Right atrium auricular region (tissue), 2 donors: ENCODE measurements at regions not wholly inside any gene's neighbourhood (a gene's known extent, or its start where the extent isn't known, plus 50 kb on each side); places are given as distances from the start of the nearest gene placed in this dataset.
A peak's percentile ranks its signal among the peaks of the same experiment; 100 is the strongest.

ENCODE experiments used
- DNase-seq: peaks from one replicate; pipeline ENCODE4 v3.0.0-alpha.2; 2019; ENCODE audit warnings: low spot score
- H3K27ac ChIP-seq, 2 donors: fragments of 200-600 bp; sonication (generic); 1 replicate in 1 of 2; 2 replicates in 1 of 2; pipeline ENCODE4 v1.5.1; 2016 to 2019
- H3K27me3 ChIP-seq, 2 donors: fragments of 200-600 bp; sonication (generic); one replicate each; pipeline versions ENCODE4 v1.5.1 to v1.6.0; 2017 to 2019
- H3K36me3 ChIP-seq: fragments of 200-600 bp; sonication (generic); one replicate; pipeline ENCODE4 v1.5.1; 2016
- H3K4me1 ChIP-seq, 2 donors: fragments of 200-600 bp; sonication (generic); one replicate each; pipeline versions ENCODE4 v1.5.1 to v1.6.0; 2017 to 2019
- H3K4me3 ChIP-seq, 2 donors: fragments of 200-600 bp; sonication (generic); 1 replicate in 1 of 2; 2 replicates in 1 of 2; pipeline ENCODE4 v1.5.1; 2017 to 2019; ENCODE audit warnings: mild to moderate bottlenecking in 1 of 2, moderate library complexity in 1 of 2
- H3K9me3 ChIP-seq, 2 donors: fragments of 200-600 bp; sonication (generic); one replicate each; pipeline ENCODE4 v1.5.1; 2019
- CTCF ChIP-seq, 2 donors: fragments of 200-600 bp; sonication (generic); IDR thresholded peaks; one replicate each; pipeline ENCODE4 v1.5.1; 2019; ENCODE audit warnings: antibody characterized with exemption in 2 of 2

DNA sequence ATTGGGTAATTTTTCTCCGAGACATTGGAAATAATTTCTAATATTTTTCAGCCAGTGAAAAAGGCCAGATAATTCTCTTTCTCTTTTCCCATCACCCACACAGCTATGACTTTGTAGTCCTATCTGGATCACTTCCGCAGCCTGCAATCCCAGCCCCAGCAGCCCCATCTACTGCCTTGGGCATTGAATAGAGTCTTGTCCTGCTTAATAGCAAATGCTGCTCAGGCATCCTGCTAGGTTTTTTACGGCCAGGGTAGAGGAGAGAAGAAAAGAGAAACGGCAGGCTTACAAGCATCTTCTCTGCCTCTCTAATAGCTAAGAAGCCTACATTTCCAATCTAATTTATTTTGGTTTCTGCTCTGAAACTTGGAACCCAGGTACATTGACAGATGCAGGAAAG lies 154.3 kb upstream of the B3GAT1 start:
- no peak for TF ChIP-seq CTCF (IDR thresholded peaks at IDR 0.05)
- Histone ChIP-seq H3K9me3 (no peaks in the 10 kb centered on the region), H3K4me1 (no peaks in the 10 kb centered on the region), H3K27me3 (no peaks in the 10 kb centered on the region), H3K4me3 (no peak overlapping the region), H3K36me3 (no peaks in the 10 kb centered on the region), H3K27ac (no peak overlapping the region)
- DNase-seq: peak; percentile 18

DNA sequence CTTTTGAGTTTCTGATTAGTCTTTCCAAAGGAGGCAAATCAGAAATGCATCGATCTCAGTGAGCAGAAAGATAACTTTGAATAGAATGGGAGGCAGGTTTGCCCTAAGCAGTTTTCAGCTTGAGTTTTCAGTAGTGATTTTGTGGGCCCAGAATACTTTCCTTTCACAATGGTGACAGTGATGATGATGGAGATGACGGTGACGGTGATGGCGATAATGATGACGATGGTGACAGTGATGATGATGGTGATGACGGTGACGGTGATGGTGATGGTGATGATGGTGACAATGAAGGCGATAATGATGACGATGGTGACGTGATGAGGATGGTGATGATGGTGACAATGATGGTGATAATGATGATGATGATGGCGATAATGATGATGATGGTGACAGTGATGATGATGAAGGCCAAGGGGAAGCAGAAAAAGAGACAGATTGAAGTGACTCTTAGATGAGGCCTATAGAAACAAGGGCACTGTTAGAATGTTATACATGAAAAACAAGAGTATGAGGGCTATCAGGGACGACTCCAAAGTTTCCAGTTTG lies 153.4 kb upstream of the B3GAT1 start:
- H3K9me3 ChIP-seq: no peaks in the 10 kb centered on the region
- TF ChIP-seq CTCF (IDR thresholded peaks at IDR 0.05): no peak
- no peaks in the 10 kb centered on the region for H3K4me1 ChIP-seq
- H3K27ac ChIP-seq: no peak overlapping the region
- H3K27me3 ChIP-seq: no peaks in the 10 kb centered on the region
- no peak overlapping the region for H3K4me3 ChIP-seq
- H3K36me3 ChIP-seq: no peaks in the 10 kb centered on the region
- no peak for DNase-seq

DNA sequence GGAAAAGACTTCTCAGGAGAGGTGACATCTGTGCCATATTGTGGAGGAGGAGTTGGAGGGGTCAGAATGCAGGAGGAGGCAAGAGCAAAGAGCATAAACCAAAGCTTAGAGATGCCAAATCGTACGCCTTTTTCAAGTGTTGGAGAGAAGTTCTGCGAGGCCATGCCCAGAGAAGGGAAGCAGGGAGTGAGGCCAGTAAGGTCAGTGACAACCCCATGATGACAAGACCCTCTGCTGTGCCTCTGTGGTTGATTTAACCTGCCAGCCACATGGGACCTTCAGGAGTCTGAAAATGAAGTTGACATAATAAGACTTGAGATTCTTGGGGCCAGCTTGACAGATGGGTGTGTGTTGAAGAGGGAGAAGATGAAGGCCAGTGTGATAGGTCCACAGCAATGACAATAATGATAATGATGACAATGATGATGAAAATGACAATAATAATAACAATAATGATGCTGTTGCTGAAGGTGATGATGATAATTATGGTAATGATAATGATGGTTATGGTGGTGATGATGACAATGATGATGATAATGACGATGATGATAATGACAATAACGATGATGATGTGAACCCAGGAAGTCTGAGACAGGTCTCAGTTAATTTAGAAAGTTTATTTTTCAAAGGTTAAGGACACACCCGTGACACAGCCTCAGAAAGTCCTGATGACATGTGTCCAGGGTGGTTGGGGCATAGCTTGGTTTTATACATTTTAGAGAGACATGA lies 152.6 kb upstream of the B3GAT1 start:
- no peaks in the 10 kb centered on the region for H3K27me3 ChIP-seq
- no peak for TF ChIP-seq CTCF (IDR thresholded peaks at IDR 0.05)
- no peak for DNase-seq

DNA sequence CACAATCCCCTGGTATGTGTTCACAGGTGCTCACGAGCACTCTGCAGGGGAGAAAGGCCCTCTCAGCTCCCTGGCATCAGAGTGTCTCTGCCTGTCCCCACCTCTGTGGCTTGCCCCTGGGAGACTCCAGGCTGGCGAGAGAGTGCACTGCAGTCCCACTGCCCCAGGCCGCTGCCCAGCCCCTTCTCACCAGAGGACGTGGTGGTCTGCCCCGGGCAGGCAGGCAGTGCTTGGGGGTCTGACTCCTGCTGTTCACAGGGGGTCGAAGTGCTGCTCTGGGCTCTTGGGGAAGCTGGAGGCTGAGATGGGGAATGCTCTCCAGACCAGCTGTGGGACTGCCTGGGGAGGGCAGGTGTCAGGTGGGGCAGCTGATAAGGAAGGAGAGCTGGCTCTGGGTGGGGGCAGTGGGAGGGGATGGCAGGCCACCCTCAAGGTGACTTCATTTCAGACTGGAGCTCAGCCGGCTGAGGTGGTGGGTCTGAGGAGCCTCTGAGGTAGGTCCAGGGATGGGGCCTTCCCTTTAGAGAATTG lies 151.0 kb upstream of the B3GAT1 start:
- peak; percentile 32 for DNase-seq
- H3K27ac ChIP-seq: no peak overlapping the region

More for the DNA sequence above, 152.6 kb upstream of the B3GAT1 start:
- Histone ChIP-seq H3K27ac (no peak overlapping the region), H3K36me3 (no peaks in the 10 kb centered on the region), H3K9me3 (no peaks in the 10 kb centered on the region), H3K4me1 (no peaks in the 10 kb centered on the region), H3K4me3 (no peak overlapping the region)

GRCh38 chr11:134562196-134562595 lies 150.2 kb upstream of the B3GAT1 start:
- Histone ChIP-seq H3K9me3 (no peaks in the 10 kb centered on the region), H3K27ac (no peak overlapping the region), H3K36me3 (no peaks in the 10 kb centered on the region), H3K4me1 (no peaks in the 10 kb centered on the region), H3K27me3 (no peaks in the 10 kb centered on the region), H3K4me3 (no peak overlapping the region)
- TF ChIP-seq CTCF (IDR thresholded peaks at IDR 0.05): no peak
- DNase-seq: peak; percentile 23

More for the DNA sequence above, 151.0 kb upstream of the B3GAT1 start:
- no peaks in the 10 kb centered on the region for H3K36me3 ChIP-seq
- H3K27me3 ChIP-seq: no peaks in the 10 kb centered on the region
- H3K9me3 ChIP-seq: no peaks in the 10 kb centered on the region
- no peak overlapping the region for H3K4me3 ChIP-seq
- H3K4me1 ChIP-seq: no peaks in the 10 kb centered on the region
- TF ChIP-seq CTCF (IDR thresholded peaks at IDR 0.05): no peak
